NCI-H1417 (cell line): ENCODE measurements at regions not wholly inside any gene's neighbourhood (a gene's known extent, or its start where the extent isn't known, plus 50 kb on each side); places are given as distances from the start of the nearest gene placed in this dataset.
"Not testable (repeated sequence)": the region's sequence is repeated elsewhere in the genome, so short reads cannot be mapped to it uniquely, and the experiment has no call there.

Experiments used
- DNase-seq, 3 experiments: peaks; one replicate each; lab custom pipeline; 2025; lab: John Stamatoyannopoulos, UW

DNA sequence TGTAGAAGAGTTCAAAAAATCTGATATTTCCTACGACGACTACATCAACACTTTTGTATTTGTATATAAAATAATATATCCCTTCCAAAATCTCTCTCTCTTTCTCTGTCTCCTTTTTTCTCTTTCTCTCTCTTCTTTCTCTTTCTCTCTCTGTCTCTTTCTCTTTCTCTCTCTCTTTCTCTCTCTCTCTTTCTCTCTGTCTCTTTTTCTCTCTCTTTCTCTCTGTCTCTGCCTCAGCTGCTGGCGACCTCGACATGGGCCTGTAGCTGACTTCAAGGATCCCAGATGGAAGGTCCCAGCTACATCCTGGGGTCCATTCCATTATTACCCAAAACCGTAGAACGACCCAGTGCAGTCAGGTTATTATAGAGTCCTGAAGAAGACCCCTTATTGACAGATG, 90.0 kb downstream of the CD24 start:
- DNase-seq: no peak

DNA sequence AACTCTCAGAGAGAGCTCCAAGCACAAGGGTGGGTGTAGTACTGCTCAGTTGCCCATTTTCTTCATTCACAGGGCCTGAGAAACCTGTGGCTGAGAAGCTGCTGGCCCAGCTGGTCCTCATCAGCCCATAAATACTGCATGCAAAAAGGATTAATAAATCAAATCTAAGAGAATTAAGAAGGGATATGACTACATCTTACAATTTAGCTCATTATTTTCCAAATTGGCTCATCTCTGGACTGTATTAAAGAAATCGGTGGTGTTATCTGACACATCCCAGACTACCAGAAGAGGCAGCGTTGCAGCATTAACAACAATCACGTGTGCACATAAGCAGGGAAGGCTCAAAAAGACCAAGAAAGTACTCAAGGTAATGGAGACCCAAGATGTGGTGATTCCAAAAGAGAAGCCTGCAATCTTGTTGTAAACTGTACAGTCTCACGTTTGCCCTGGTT, 90.7 kb downstream of the CD24 start:
- peak in 1 of 3 experiments; percentile 10 for DNase-seq

DNA sequence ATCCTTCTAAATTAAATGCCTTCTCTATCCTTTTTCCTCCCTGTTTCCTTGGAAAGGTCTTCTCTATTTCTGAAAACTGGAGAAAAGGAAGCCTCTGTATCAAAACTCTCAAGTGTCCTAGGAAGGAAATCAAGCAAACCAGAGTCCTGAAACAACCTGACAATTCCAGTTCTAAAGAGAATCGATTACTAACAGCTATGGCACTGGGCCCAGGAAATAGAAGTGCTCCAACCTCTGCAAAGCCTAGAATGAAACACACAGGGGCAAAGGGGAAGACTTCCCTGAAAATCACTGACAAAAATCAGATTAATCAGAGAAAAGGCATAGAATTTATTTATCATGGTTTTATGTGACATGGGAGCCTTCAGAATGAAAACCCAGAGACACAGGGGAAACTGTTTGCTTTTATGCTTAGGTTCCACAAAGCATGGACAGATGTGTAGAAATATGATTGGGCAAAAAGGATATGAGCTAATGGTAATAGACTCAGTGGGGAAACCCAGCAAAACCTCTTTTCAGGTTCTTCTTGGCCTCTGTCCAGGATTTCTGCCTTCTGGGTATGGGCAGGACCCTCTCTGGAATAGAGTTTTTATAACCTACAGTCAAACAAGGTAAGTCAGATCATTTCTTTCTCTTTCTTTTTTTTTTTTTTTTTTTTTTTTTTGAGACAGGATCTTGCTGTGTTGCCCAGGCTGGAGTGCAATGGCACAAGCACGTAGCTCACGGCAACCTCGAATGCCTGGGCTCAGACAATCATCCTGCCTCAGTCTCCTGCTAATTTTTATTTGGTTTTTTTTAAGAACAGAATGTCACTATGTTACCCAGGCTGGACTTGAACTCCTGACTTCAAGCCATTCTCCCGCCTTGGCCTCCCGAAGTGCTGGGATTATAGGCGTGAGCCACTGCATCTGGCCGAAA, 91.7 kb downstream of the CD24 start:
- DNase-seq: no peak

DNA sequence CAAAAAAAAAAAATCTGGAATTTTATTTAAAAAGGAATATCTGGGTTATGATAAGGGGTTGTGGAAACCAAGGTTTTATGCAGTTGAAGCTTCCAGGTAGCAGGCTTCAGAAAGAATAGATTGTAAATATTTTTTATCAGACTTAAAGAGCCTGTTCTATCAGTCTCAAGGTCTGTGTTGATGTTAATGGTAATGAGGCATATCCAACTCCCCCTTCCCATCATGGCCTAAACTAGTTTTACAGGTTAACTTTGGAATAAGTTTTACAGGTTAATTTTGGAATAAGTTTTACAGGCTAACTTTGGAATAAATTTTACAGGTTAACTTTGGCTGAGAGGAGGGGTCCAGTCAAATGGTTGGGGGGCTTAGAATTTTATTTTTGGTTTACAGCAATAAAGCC, 92.4 kb downstream of the CD24 start:
- no peak for DNase-seq

DNA sequence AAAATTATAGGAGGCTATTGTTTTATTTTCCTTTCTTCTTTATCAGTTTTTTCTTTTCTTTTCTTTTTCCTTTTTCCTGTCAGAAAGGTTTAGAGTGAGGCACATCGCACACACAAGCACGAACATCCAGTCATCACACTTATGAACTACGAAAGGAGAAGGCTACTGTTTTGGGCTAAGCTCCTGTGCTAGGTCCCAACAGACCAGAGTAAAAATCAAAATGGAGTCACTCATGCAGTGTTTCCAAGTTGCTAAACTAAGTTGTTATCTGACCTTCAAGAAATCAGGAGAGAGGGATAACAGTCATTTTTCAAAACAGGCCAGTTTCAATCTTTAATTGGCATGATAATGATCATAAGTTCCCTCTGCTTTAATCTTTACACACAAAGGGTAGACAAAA, 93.6 kb downstream of the CD24 start:
- DNase-seq: no peak

DNA sequence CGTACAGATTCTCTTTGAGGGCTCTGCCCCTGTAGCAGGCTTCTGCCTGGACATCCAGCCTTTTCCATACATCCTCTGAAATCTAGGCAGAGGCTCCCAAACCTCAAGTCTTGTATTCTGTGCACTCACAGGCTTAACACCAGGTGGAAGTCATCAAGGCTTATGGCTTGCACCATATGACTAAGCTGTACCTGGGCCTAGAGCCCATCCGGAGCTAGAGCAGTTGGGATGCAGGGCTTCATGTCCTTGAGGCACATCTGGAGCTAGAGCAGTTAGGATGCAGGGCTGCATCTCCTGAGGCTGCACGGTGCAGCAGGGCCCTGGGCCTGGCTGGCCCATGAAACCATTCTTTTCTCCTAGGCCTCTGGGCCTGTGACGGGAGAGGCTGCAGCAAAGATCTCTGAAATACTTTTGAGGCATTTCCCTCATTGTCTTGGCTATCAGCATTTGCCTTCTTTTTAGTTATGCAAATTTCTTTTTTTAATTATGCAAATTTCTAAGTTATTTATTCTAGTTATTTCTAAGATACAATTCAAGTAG, 98.7 kb downstream of the CD24 start:
- DNase-seq: no peak

DNA sequence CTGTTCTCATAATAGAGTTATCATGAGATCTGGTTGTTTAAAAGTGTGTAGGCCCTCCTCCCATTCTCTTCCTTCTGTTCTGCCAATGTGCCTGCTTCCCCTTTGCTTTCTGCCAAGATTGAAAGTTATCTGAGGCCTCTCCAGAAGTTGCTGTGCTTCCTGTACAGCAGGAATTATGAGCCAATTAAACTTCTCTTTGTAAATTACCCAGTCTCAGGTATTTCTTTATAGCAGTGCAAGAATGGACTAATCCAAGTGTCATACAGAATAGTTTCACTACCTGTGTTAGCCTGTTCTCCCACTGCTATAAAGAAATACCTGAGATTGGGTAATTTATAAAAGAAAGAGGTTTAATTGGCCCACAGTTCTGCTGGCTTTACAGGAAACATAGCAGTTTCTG, 100.0 kb downstream of the CD24 start:
- no peak for DNase-seq

DNA sequence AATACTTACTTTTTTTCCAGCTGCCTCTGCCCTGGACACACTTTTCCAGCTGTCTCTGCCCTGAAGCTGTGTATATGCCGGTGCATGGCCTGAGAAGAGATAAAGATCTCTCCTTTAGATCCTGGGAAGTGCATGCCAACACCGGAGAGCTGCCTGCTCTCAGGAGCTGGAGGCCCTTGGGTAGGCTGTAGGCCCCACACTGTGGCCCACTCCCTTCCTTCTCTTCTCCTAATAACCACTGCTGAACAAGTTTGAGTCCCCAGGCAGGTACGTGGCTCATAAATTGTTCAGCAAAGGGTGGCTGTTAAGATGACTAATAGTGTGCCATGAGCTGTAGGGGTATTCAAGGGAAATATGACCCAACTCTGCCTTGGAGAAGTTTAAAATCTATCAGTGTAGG, 102.5 kb downstream of the CD24 start:
- DNase-seq: no peak

DNA sequence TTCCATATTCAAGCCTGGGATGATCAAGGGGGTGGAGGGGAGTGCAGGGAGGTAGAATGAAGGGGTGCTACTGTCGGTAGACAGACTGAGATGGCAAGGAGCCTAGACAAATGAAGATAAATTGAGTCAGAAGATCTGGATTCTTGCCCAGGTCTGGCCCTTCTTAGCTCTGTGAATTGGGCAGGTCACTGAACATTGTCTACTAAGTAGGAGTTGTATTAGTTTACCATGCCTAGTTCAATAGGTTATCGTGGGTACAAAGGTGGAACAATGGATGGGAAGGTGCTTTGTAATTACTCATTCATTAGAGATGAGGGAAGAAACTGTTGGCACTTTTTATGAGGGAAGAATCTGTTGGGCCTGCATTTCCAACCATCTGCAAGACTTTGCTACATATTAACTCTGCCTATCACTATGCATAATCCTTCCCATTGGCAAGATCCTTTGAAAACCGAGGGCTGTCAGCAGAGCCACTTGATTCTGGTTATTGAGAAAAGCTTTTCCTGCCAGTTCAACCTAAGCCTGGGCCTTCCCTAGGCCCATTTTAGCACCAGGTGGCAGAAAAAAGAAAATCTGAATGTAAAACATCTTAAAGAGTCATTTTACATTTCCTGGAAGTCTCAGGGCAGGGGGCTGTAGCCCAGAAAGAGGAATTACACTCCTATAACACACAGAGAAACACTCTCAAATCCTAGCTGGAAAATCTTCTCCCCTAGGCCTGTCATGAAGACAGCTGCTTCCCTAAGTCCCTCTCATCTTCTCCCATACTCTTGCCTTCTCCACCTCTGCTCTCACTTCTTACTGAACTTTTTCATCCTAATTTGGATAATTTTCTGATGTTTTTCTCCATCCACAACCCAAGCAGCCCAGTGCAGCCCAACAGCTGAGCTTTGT, 103.5 kb downstream of the CD24 start:
- DNase-seq: no peak

DNA sequence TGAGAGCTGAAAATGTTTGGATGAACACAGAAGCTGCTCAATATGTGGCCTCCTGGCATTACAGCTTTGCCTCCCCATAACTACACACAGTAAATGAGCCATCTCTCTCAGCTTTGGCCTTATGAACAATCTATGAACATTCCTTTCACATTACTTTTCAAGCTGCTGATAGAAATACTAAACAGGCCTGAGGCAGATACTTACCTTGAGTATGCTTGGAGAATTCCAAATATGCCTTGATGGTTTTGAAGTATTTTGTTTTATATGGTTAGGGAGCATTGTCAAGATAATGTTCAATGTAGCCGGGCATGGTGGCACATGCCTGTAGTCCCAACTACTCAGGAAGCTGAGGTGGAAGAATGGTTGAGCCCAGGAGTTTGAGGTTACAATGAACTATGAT, 104.5 kb downstream of the CD24 start:
- no peak for DNase-seq

DNA sequence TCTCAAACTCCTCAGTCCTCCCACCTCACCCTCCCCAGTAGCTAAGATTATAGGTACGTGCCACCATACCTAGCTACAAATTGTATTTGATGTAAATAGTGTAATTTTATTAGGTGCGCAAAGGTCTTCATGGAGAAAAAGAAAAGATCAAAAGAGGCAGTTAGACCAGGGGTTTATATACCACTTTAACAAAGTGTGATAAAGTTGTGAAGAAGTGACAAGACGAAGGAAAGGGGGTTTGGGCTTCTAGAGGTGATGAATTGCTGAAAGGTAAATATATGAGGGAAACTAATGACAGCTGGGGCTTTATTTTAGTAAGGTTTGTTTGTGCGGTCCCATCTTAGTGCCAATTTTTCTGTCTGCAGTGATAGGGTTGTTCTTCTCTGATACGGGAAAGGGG, 105.3 kb downstream of the CD24 start:
- DNase-seq: no peak

DNA sequence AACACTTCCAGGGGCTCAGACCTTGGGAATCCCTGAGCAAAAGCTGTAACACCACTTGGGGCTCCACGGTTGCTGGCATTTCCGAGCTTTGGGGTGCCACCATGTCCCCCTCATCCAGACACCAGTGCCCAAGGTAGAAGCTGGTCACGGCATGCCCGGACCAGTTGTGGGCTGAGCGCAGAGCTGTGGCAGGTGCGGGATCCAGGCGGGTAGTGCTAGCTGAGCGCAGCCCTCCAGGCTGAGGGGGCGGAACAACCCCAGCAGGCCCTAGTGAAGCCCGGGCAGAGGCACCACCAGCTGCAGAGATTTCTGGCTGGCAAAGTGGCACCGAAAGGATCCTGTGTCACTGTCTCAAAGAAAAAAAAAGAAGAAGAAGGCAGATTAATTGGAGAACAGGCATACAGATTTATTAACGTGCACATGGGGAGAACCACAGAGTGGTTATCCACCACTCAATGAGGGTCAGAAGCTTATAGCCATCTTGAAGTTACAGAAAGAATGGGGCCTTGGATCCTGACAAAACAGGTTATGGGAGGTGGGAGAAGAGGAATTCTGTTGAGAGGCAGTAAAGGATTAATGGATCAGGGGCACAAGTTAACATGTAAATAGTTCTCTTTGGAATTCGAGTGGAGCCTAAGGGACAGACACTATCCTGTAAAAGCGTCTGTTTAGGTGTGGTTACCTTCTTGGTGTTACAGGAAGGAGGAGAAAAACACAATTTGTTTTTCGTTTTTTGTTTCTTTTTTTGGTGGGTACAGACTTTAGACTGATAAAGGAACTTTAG, 107.5 kb downstream of the CD24 start:
- no peak for DNase-seq

DNA sequence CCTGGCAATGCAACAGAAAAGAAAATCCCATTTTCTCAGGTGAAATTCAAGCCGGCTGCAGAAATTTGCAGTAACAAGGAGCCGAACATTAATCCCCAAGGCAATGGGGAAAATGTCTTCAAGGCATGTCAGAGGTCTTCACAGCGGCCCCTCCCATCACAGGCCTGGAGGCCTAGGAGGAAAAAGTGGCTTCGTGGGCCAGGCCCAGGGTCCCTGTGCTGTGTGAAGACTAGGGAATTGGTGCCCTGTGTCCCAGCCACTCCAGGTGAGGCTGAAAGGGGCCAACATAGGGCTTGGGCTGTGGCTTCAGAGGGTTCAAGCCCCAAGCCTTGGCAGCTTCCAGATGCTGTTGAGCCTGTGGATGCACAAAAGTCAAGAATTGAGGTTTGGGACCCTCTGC, 111.7 kb downstream of the CD24 start:
- no peak for DNase-seq

DNA sequence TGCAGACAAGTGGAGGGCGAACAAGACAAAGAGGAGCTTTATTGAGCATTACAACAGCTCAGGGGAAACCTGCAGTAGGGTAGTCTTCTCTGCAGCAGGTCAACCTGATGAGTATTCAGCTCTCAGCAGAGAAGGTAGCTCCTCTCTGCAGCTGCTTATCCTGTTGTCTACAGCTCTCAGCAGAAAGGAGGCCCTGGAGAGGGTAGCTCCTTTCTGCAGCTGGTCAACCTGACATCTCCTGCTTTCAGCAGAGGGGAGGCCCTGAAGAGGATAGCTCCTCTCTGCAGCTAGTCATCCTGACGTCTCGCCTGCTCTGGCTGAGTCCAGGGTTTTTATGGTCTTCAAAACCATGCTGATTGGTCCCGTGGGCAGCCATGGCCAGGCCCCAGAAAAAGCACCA, 113.6 kb downstream of the CD24 start:
- no peak for DNase-seq

DNA sequence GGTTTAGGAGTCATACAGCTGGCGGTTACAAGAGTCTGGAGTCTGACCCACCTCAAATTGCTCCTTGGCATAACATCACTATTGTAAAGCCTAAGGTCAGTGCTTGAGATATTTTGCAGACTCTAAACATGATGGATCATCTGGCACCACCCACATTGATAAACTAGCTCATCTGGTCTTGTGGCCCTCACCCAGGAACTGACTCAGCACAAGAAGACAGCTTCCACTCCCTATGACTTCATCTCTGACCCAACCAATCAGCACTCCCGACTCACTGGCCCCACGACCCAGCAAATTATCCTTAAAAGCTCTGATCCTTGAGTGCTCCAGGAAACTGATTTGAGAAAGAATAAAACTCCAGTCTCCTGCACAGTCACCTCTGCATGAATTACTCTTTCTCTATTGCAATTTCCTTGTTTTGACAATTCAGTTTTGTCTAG, 115.9 kb downstream of the CD24 start:
- DNase-seq: no peak

DNA sequence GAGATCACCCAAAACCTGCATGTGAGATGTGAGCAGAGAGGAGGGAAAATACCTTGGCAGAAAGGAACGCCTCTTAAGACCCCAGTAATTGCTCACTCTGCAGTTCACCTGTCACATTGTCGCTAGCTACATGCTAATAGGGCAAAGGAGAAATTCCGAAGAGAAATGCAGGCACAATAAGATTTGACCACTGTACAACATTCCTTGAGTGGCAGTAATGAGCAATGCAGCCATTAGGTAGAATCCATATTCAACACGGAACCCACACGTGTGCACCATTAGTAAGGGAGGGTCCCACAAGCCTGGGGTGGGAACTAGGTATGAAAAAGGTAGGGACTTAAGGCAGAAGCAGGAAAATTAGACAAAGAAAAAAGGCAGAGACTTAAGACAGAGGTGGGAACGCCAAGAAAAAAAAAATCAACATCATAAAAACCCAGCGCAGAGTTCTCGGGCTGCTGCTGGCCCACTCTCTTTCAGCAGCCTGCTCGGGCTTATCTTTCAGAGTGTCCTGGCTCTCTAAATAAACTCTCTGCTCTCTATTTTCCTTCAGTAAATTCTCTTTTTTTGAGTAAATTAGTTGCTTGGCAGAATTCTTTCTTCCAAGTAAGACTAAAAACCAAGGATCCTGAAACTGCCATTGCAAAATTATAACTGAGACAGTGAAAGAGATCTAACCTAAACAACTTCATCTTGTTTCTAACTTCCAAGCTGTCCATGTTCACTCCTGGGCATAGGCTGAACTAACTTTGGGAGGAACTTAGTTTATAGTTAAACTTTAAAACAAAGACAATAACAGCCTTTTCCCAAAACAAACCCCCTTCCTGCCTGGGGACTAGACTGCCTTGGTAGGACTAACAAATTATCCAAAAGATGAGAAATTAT, 116.5 kb downstream of the CD24 start:
- no peak for DNase-seq

DNA sequence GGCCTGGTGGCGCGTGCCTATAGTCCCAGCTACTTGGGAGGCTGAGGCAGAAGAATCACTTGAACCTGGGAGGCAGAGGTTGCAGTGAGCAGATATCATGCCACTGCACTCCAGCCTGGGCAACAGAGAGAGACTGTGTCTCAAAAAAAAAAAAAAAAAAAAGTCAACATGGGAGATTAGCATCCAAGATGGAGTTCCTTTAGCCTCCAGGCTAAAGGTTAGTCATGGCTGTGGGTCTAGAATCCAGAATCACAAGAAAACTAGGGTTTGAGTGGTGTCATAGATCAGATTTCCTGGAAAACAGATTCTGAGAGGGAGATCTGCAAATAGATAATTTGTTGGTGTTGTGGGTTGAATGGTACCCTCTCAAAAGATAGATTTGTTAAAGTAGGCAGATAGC, 117.2 kb downstream of the CD24 start:
- DNase-seq: not testable (repeated sequence)

DNA sequence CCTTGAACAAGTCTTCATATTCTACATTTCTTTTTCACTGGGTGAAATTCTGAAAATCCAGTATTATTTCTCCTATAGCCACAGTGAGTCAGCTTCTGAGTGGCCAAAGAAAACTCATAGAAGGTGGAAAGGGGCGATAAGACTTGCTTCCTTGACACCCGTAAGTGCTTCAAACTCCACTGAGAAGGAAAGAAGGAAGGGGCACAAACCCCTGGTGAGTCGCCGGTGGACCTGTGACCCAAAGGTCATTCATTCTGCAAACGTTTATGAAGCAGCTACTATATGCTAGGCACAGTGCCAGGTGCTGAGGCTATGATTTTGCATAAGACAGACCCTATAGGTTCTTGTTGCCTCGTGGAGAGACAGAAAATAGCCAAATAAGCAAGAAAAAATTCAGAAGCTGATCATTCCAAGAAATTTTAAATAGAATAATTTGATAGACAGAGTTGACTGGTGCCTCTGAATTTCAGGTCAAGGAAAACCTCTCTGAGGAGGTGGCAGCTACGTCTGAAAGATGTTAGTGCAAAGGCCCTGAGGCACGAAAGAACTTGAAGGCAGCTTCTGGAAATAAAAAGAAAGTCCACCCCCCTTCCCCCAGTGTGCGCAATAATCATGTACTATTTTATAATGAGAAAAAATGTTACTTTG, 118.2 kb downstream of the CD24 start:
- no peak for DNase-seq

DNA sequence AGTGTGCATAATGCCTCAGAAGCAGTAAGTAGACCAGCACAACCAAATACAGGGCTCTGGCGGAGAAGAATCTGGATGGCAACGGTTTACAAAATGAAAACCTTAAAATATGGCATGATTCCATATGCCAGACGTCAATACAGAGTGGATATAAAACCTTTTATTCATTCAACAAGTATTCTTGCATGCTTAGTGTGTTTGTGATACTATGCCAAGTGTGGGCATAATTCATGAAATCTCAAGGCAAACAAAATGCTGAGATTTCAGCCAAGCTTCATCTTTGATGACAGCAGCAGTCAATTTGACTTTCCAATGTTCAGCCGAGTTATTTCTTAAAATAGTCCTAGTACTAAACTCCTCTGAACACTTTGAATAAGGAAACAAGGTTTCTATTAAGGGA, 119.4 kb downstream of the CD24 start:
- no peak for DNase-seq

DNA sequence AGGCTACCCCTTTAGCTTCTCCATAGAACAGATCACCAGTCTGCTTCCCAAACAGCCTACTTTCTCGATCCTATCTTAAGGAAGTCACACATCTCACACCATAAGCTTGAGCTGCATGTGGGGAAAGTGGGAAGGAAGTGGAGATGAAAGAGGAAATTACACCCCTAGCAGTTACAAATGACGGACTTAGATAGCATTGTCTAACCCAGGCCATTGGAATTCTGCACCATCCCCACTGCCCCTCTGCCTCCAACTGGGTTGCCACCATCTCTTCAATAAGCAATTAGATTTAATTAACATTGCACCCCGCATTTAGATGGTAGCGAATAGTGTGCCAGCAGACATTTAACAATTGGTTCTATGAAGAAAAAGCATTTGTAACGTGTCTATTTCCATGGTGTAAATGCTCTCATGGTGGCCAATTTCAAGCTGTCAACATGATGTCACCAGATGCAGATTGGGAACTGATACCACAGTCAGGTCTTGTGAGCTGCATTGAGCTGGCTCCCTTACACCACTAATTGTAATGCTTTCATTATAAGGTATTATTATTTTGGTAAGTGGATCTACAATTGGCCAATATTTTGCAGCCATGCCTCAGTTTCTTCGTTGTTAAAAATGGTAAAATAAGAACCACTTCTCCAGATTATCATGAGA, 124.7 kb downstream of the CD24 start:
- no peak for DNase-seq
